HG03064 (cell line): ENCODE measurements at regions not wholly inside any gene's neighbourhood (a gene's known extent, or its start where the extent isn't known, plus 50 kb on each side); places are given as distances from the start of the nearest gene placed in this dataset.

ENCODE experiments used
- ATAC-seq: cut with Tn5 transposase; IDR thresholded peaks from one replicate; pipeline ENCODE4 v1.9.1; 2021; ENCODE audit warnings: low read depth; ENCODE audit not compliant: unreplicated experiment

GRCh38 chr2:150572194-150572766 is 84.8 kb upstream of the RND3 start:
- no peak for ATAC-seq

GRCh38 chr2:150571121-150571520 is 83.7 kb upstream of the RND3 start:
- no peak for ATAC-seq

- no peak for ATAC-seq
Measured at GRCh38 chr2:150570712-150571111, 83.2 kb upstream of the RND3 start.

GRCh38 chr2:150569761-150570160 is 82.3 kb upstream of the RND3 start:
- no peak for ATAC-seq

GRCh38 chr2:150567771-150568301 is 80.4 kb upstream of the RND3 start:
- no peak for ATAC-seq

DNA sequence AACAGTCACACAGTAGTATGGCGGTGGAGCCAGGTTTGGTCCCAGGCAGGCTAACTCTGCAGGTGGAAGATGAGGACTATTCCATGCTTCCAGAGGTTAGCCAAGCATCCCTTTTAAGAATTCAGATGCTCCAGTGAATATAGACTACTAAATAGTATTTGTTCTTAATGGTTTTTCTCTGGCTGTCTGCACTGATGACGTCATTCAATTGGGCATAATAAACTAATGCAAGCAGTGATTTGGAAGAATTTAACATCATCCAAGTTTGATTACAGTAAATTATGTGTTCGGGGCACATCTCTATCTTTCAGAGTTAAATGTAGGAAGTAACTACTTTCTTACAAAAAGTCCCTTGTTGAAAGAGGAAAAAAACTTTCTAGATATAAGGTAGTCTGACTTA is 78.8 kb upstream of the RND3 start:
- ATAC-seq: no peak

GRCh38 chr2:150561076-150561475 is 73.6 kb upstream of the RND3 start:
- no peak for ATAC-seq

DNA sequence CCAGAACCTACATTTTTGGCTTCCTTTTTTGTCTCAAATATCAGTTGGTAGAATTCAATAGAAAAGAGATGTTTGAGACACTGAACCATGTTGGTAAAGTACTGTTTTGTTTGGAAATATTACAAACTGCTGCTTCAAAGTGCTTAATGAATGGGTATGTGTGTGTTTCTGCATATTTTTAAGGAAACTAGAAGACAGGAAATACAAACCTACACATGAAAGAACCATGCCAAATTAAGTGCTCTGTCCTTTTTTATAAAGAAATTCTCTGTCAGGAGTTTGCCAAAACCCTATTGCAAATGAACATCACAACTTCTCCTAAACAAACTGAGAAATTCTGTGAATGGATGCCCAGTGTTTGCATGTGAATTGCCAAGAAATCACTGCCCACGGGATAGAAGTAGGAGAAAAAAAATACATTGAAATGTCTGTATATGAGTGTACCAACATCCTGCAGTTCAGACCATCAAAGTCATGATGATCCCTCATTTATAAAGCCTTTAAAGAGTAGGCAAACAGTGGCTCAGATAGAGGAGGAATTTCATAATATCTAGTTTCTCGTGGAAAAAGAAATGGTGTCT is 69.6 kb upstream of the RND3 start:
- no peak for ATAC-seq

DNA sequence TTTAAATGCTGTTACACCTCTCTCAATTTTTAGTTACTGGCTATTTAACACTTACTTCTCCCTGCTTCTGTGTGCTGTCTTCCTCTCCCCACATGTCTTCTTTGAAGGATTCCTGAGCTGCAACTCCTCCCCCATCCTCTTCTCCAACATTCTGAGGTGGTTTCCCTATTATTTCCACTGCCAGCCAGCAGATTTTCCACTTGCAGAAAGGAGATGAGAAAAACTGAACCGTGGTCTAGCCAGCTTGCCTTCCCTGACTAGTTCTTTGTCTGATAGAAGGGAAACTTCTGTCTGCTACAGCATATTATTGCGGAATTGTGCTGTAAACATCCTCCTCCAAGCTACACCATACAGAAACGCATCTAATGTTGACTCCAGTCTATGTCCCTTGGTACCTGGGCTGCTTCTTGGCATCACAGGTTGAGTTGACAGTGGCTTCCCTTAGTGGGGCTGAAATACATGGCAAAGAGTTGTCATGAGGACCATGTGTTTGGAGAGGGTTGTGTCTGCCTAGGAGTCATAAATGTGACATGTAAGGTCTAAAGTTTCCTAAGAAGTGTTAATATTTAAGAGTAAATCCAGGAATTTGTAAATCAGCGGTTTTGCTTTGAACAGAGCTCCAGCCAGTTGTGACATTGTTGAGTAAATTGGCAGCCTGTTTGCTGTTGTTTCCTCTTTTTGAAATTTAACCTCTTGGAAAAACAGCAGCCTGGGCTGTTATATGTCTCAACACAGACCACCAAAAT is 68.3 kb upstream of the RND3 start:
- no peak for ATAC-seq

- ATAC-seq: no peak
Measured at GRCh38 chr2:150554046-150554445, 66.6 kb upstream of the RND3 start.

DNA sequence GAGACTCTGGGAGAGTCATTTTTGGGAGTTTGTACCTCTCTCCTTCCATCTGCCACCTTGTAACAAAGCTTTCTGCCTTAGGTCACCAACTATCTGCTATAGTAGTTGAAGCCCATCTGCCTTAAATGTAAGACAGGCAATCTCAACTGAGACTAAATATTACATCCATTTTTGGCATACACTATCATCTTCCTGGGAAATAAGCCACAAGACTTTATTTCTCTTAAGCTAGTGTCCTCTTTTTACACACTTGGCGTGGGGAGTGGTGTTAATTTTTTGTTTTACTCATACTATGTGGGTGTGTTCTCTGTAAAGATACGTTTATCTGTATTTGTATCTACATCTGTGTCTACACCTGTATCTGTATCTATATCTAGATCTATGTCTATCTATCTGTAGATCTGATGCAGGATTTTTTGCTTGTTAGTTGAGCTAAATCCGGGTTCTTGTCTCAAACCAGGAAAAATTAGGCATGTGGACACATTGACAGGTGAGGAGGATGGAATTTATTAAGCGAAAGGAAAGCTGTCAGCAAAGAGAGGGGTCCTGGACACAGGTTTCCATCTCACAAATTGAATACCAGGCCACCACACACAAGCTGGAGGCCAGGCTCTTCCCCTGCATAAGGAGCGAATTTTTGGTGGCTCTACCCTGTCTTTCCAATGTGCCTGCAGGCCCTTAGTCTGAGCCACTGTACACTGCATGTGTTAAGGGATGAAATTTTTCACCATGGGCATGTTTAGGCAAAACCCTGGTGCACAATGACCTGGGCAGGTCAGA is 64.8 kb upstream of the RND3 start:
- ATAC-seq: no peak

DNA sequence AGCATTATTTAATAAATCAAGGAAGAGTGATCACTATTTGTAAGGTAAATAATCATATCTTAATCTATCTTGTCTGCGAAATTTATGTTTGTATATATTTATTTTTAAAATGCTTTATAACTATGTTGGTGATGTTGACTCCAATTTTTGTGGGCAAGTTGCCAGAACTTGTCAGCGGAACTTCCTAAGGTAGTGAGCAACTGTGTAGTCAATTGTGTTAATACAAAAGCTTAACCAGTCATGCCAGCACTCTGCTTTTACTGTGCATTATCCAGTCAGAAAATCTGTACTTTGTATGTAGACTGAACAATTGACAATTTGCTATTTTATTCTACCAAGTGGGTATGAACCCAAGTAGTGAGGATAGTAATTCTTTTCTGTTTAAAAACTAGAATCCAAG is 61.9 kb upstream of the RND3 start:
- ATAC-seq: no peak

GRCh38 chr2:150548527-150548926 is 61.1 kb upstream of the RND3 start:
- ATAC-seq: no peak

- ATAC-seq: no peak
Measured at GRCh38 chr2:150545916-150546315, 58.4 kb upstream of the RND3 start.

- ATAC-seq: no peak
Measured at GRCh38 chr2:150544731-150545130, 57.3 kb upstream of the RND3 start.

DNA sequence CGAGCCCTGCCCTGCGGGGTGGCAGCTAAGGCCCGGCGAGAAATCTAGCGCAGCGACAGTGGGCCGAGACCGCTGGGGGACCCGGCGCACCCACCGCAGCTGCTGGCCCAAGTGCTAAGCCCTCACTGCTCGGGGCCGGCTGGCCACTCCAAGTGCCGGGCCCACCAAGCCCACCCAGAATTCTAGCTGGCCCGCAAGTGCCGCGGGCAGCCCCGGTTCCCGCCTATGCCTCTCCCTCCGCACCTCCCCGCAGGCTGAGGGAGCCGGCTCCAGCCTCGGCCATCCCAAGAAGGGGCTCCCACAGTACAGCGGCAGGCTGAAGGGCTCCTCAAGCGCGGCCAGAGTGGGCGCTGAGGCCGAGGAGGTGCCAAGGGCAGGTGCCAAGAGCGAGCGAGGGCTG is 55.2 kb upstream of the RND3 start:
- no peak for ATAC-seq

DNA sequence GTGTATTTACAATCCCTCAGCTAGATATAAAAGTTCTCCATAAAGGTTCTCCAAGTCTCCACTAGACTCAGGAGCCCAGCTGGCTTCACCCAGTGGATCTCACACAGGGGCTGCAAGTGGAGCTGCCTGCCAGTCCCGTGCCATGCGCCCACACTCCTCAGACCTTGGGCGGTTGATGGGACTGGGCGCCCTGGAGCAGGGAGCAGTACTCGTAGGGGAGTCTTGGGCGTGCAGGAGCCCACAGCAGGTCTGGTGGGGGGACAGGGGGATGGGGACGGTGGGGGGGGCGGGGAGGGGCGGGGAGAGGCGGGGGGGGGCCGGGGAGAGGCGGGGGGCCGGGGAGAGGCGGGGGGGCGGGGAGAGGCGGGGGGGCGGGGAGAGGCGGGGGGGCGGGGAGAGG is 54.7 kb upstream of the RND3 start:
- no peak for ATAC-seq

- ATAC-seq: no peak
Measured at GRCh38 chr2:150538651-150539201, 51.3 kb upstream of the RND3 start.
